OCI-LY3 (cell line): ENCODE measurements at regions not wholly inside any gene's neighbourhood (a gene's known extent, or its start where the extent isn't known, plus 50 kb on each side); places are given as distances from the start of the nearest gene placed in this dataset.

ENCODE experiments used
- CTCF ChIP-seq: fragments of 200-600, 300-600 bp; sonication (generic); IDR thresholded peaks from 2 replicates; pipeline ENCODE4 v1.5.1; 2014; ENCODE audit warnings: antibody characterized with exemption, low read length, low read depth
- EZH2phosphoT487 ChIP-seq: fragments of 200-600 bp; shearing (Covaris generic); IDR thresholded peaks from 2 replicates; pipeline ENCODE4 v1.6.1; 2018; ENCODE audit warnings: antibody characterized with exemption, mixed run types, low read depth

GRCh38 chr21:32860399-32860798 lies 88.8 kb upstream of the PAXBP1 start:
- TF ChIP-seq EZH2phosphoT487 (no peak), CTCF (no peak)
